WTC11 (cell line): ENCODE measurements at regions not wholly inside any gene's neighbourhood (a gene's known extent, or its start where the extent isn't known, plus 50 kb on each side); places are given as distances from the start of the nearest gene placed in this dataset.

Experiments
- CBFB ChIP-seq: sonication (generic); formaldehyde crosslinking; IDR thresholded peaks from 2 replicates; pipeline ENCODE4 v1.8.1; 2022; ENCODE audit warnings: mild to moderate bottlenecking, low read depth, missing genetic modification reagents
- CTCF ChIP-seq: fragments of 200-600 bp; IDR thresholded peaks from 2 replicates; pipeline ENCODE4 v1.8.0; 2022; ENCODE audit warnings: antibody characterized with exemption
- E2F4 ChIP-seq: sonication (generic); formaldehyde crosslinking; IDR thresholded peaks from 2 replicates; pipeline ENCODE4 v1.8.1; 2022; ENCODE audit warnings: low read depth, mild to moderate bottlenecking, moderate library complexity, missing genetic modification reagents, borderline replicate concordance
- GRHL2 ChIP-seq: fragments of 250-450 bp; sonication (Bioruptor Pico); IDR thresholded peaks from 2 replicates; pipeline ENCODE4 v1.8.0; 2022; ENCODE audit warnings: mild to moderate bottlenecking, moderate library complexity; ENCODE audit not compliant: insufficient replicate concordance, severe bottlenecking
- IRF2 ChIP-seq: sonication (generic); formaldehyde crosslinking; IDR thresholded peaks from 2 replicates; pipeline ENCODE4 v1.8.0; 2022; ENCODE audit warnings: low read depth, missing genetic modification reagents, borderline replicate concordance
- PREB ChIP-seq: sonication (generic); formaldehyde crosslinking; IDR thresholded peaks from 2 replicates; pipeline ENCODE4 v1.8.1; 2022; ENCODE audit warnings: mild to moderate bottlenecking, missing genetic modification reagents, moderate library complexity, borderline replicate concordance
- SP1 ChIP-seq: sonication (generic); formaldehyde crosslinking; conservative IDR thresholded peaks from 2 replicates; pipeline ENCODE4 v1.8.1; 2022; ENCODE audit warnings: missing genetic modification reagents
- ZNF219 ChIP-seq: sonication (generic); formaldehyde crosslinking; IDR thresholded peaks from 2 replicates; pipeline ENCODE4 v1.8.0; 2023; ENCODE audit warnings: missing genetic modification reagents, mild to moderate bottlenecking, borderline replicate concordance
- ZNF232 ChIP-seq: sonication (generic); formaldehyde crosslinking; IDR thresholded peaks from 2 replicates; pipeline ENCODE4 v1.8.0; 2022; ENCODE audit warnings: mild to moderate bottlenecking, missing genetic modification reagents
- ZNF317 ChIP-seq: sonication (generic); formaldehyde crosslinking; IDR thresholded peaks from 2 replicates; pipeline ENCODE4 v1.8.1; 2023; ENCODE audit warnings: low read depth, mild to moderate bottlenecking, moderate library complexity, missing genetic modification reagents, borderline replicate concordance

GRCh38 chr10:65234261-65234660 lies 1691.6 kb upstream of the LRRTM3 start:
- TF ChIP-seq CTCF (no peak), ZNF219 (CRISPR knock-in tag) (no peak), GRHL2 (no peak), ZNF317 (no peak), SP1 (CRISPR knock-in tag) (no peak), PREB (CRISPR knock-in tag) (no peak), CBFB (no peak), E2F4 (CRISPR knock-in tag) (no peak), ZNF232 (CRISPR knock-in tag) (no peak), IRF2 (no peak)
